Stimulated activated naive CD8-positive, alpha-beta T cell treated with anti-CD3 and anti-CD28 coated beads, Interleukin-15, amount 100 ng/mL, for 72 hours (primary cell): ENCODE measurements at regions not wholly inside any gene's neighbourhood (a gene's known extent, or its start where the extent isn't known, plus 50 kb on each side); places are given as distances from the start of the nearest gene placed in this dataset.

Source experiments
- ATAC-seq: fragments of 150-1000 bp; cut with Tn5 transposase; 2 replicates; pipeline ENCODE4 v1.10.0; 2021; ENCODE audit warnings: mild to moderate bottlenecking, moderate library complexity
- DNase-seq, 2 donors: peaks; one replicate each; pipeline ENCODE4 v3.0.0; 2021 to 2022
- H3K27ac Mint-ChIP-seq, 2 donors: one replicate each; pipeline ENCODE4 v1.8.0; 2022; ENCODE audit warnings: mild to moderate bottlenecking in 2 of 2, mixed read lengths in 2 of 2, moderate library complexity in 2 of 2
- H3K27me3 Mint-ChIP-seq: one replicate; pipeline ENCODE4 v1.8.0; 2022; ENCODE audit warnings: mixed read lengths
- H3K4me1 Mint-ChIP-seq: one replicate; pipeline ENCODE4 v1.8.0; 2022; ENCODE audit warnings: mild to moderate bottlenecking, mixed read lengths
- H3K4me3 Mint-ChIP-seq, 2 donors: one replicate each; pipeline ENCODE4 v1.8.0; 2022; ENCODE audit warnings: mild to moderate bottlenecking in 2 of 2, mixed read lengths in 2 of 2, moderate library complexity in 1 of 2
- H3K9me3 Mint-ChIP-seq, 2 donors: one replicate each; pipeline ENCODE4 v1.8.0; 2022; ENCODE audit warnings: mixed read lengths in 2 of 2

DNA sequence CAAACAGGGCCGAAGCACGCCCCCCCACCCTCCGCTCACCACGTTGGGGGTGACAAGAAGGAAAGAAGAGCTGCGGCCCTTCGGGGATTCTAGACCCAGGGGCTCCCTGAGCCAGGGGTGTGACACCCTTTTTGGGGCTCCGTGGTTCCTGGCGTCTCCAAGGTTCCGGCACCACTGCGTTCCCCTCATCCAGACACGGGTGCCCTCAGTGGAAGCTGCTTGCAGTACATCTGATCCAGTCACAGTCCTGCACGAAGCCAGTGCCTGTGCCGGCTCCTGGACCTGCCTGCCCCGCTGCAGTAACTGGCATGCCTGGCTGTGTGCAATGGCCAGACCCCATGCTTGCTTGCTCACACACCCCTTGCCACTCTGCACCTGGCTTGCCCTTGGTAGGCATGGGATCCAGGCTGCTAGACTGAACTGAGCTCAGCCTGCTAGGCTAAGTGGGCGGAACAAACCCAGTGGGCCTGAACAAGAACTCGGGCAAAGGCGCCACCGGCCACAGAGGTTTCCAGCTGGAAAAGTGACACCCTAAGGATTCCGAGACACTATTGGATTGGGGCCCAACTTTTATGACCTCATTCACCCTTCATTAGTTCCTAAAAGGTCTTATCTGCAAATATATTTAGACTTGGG is 420.4 kb upstream of the AGA start:
- Mint-ChIP-seq H3K27ac (no peak overlapping the region), H3K27me3 (no peaks in the 10 kb centered on the region), H3K4me3 (no peak overlapping the region), H3K4me1 (no peaks in the 10 kb centered on the region), H3K9me3 (peaks cover 0 to 5% of the 10 kb centered on the region in 2 donors)
- ATAC-seq (no peak), DNase-seq (no peak)

DNA sequence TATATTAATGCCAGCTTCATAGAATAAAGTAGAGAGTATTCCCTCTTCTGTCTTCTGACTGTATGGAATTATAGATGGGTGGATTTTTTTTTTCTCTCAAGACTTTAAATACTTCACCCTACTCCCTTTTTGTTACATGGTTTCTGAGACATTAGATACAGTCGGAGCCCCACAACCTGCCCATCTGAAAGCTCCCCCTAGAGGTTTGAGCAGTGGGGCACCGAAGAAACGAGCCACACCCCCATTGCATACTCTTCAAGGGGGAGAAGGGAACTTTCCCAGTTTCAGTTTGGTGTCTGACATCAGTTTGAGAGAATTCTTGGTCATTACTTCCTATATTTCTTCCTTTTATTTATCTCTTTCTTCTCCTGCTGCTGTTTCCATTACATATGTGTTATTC is 437.6 kb upstream of the AGA start:
- peaks cover 0 to 7% of the 10 kb centered on the region in 2 donors for H3K9me3 Mint-ChIP-seq
- no peak overlapping the region for H3K27ac Mint-ChIP-seq
- ATAC-seq (no peak), DNase-seq (no peak)
- no peaks in the 10 kb centered on the region for H3K27me3 Mint-ChIP-seq
- H3K4me1 Mint-ChIP-seq: no peaks in the 10 kb centered on the region
- H3K4me3 Mint-ChIP-seq: no peak overlapping the region

DNA sequence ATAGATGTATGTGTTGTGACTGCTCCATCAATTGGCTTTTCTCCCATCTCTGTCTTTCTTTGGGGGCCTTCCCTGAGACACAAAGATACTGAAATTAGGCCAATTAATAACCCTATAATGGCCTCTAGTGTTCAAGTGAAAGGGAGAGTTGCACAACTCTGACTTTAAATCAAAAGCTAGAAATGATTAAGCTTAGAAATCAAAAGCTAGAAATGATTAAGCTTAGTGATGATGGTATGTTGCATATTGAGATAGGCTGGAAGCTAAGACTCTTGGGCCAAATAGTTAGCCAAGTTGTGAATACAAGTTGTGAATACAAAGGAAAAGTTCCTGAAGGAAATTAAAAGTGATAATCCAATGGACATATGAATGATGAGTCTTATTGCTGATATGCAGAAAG is 452.9 kb upstream of the AGA start:
- no peaks in the 10 kb centered on the region for H3K4me1 Mint-ChIP-seq
- no peak overlapping the region for H3K4me3 Mint-ChIP-seq
- ATAC-seq: no peak

DNA sequence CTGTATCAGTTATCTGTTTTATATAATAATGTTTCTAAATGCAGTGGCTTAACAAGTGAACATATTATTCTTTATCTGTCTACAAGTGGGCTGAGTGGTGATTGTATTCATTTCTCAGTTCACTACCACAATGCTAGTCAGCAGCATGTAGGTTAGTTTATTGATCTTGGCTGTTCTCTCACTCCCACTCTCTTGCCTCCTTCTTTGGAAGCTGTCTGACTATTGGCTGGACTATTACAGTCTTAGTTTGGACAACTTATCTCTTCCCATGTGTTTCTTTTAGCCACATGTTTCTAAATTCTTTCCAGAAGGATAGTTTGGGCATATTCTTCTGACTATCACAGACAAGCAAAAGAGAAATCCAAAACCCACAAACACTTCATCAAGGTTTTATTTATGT is 459.5 kb upstream of the AGA start:
- Mint-ChIP-seq H3K27ac (no peak overlapping the region), H3K4me3 (no peak overlapping the region), H3K4me1 (no peaks in the 10 kb centered on the region), H3K9me3 (peaks cover 0 to 4% of the 10 kb centered on the region in 2 donors), H3K27me3 (no peaks in the 10 kb centered on the region)
- no peak for ATAC-seq
- DNase-seq: no peak

More for the DNA sequence above, 452.9 kb upstream of the AGA start:
- H3K27ac Mint-ChIP-seq: no peak overlapping the region
- H3K9me3 Mint-ChIP-seq: no peaks in the 10 kb centered on the region
- H3K27me3 Mint-ChIP-seq: no peaks in the 10 kb centered on the region
- DNase-seq: no peak

DNA sequence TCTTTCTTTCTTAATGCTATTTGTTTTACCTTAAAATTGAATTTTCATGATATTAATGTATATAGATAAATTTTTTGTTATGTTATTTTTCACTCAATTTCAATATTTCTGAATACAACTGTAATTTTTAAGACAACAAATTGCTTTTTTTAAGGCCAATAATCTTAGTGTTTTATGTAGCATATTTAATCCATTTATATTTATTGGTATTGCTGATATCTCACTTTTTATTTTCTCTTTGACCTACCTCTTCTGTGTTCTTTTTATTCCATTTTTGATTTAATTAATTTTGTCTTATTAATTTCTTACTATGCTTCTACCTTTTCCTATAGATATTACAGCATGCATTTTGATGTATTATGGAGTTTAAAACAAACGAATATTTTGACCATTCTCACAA is 460.1 kb upstream of the AGA start:
- Mint-ChIP-seq H3K27ac (no peak overlapping the region), H3K27me3 (no peaks in the 10 kb centered on the region), H3K4me3 (no peak overlapping the region), H3K4me1 (no peaks in the 10 kb centered on the region), H3K9me3 (peaks cover 0 to 4% of the 10 kb centered on the region in 2 donors)
- ATAC-seq: no peak
- no peak for DNase-seq

DNA sequence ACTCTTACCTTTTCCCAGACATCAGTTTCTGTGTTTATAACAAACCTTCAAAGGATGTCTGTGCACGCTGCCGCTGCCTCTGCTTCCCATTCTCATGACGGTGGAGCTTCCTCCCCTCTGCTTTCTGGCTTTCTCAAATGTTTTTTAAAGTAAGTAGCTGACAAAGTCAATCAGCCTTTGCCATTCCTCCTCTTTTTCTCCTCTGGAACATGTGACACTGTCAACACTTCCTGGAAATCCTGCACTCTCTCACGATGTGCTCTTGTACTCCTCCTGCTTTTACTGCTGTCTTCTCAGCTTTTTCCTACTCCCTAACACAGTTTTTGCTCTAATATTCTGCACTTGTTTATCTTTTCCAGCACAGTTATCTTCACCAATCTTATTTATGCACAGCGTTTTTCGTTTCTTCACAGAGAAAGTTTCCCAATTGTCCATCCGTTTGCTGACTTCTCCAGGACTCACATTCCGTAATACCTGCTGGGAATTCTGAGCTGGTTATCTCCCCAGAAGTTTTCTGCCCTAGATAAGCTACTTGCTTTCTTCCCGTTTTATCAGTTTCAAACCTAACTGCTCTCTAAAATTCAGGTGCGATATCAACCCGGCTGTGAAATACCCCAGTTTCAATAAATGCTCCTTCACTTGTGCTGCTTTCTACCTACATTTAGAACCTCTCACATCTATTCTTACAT is 465.6 kb upstream of the AGA start:
- Mint-ChIP-seq H3K4me1 (no peaks in the 10 kb centered on the region), H3K27ac (no peak overlapping the region), H3K27me3 (no peaks in the 10 kb centered on the region), H3K4me3 (no peak overlapping the region), H3K9me3 (no peaks in the 10 kb centered on the region)
- no peak for ATAC-seq
- DNase-seq: no peak

DNA sequence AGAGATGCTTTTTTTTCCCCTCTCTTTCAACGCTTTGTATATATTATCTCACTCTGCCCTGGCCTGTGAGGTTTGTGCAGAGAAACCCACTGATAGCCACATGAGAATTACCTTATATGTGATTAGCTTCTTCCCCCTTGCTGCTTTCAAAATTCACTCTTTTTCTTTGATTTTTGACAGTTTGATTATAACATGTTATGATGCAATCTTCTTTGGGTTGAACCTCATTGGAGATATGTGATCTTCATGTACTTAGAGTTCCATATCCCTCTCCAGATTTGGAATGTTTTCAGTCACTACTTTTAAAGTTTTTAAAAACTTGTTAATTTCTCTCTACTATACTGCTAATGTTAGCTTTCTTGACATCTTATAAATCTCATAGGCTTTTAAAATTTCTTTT is 479.5 kb upstream of the AGA start:
- peaks cover 5 to 21% of the 10 kb centered on the region in 2 donors for H3K9me3 Mint-ChIP-seq
- H3K4me1 Mint-ChIP-seq: no peaks in the 10 kb centered on the region
- DNase-seq (no peak), ATAC-seq (no peak)
- no peaks in the 10 kb centered on the region for H3K27me3 Mint-ChIP-seq
- no peak overlapping the region for H3K27ac Mint-ChIP-seq
- no peak overlapping the region for H3K4me3 Mint-ChIP-seq

DNA sequence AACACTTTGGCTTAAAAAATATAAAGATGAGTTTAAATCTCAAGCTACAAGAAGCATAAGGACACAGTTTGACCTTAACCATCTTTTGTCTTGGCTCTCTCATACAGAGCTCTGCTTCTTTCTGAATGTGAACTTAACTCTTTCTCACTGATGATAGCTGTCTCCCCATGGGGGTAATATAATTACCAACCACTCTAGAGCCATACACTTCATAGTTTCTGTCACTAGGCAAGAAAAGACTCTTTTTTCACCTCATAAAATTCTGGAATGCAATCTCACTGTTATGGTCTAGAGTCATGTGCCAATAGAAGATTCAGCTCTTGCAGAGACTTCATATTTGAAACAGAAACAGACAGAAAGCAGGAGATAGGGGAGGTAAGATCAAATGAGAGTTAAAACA is 481.7 kb upstream of the AGA start:
- Mint-ChIP-seq H3K27me3 (no peaks in the 10 kb centered on the region), H3K4me3 (no peak overlapping the region), H3K9me3 (peaks cover 5 to 9% of the 10 kb centered on the region in 2 donors), H3K27ac (no peak overlapping the region), H3K4me1 (no peaks in the 10 kb centered on the region)
- DNase-seq (no peak), ATAC-seq (no peak)

DNA sequence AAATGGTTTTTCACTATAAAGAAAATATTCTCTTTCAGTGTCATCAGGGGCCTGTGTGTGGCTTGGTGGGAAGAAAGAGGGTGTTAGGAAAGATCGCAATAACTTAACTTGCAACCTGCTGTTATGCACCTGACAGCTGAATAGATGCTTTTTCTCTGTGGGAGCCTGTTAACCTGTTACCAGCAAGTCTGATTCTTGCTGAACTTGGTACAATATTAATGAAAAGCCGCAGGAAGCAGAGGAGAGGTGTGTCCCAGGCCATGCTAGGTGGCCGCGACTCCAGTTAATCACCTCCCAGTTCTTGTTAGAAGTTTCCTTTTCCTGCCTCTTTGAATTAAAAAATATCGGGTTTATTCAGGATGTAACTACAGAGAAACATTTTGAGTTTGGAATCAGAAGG is 494.8 kb upstream of the AGA start:
- Mint-ChIP-seq H3K27ac (no peak overlapping the region), H3K4me3 (no peak overlapping the region), H3K4me1 (no peaks in the 10 kb centered on the region), H3K9me3 (no peaks in the 10 kb centered on the region), H3K27me3 (no peaks in the 10 kb centered on the region)
- no peak for ATAC-seq
- DNase-seq: no peak

DNA sequence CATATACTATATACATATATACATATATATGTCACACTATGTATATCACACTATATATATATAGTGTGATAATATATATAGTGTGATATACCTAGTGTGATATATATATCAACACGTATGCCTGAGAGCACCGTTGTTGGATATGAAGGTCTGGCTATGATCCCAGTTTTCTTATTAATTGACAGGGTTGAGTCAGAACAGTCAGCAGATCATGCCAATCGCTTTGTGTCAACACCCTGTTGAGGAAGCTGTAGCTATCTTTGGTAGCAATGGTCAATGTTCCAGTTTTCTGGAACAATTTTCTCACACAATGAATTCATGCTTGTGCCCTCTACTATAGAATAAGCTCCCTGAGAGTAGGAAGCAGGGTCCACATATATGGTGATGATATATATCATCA is 496.0 kb upstream of the AGA start:
- Mint-ChIP-seq H3K27me3 (no peaks in the 10 kb centered on the region), H3K4me1 (no peaks in the 10 kb centered on the region), H3K27ac (no peak overlapping the region)

DNA sequence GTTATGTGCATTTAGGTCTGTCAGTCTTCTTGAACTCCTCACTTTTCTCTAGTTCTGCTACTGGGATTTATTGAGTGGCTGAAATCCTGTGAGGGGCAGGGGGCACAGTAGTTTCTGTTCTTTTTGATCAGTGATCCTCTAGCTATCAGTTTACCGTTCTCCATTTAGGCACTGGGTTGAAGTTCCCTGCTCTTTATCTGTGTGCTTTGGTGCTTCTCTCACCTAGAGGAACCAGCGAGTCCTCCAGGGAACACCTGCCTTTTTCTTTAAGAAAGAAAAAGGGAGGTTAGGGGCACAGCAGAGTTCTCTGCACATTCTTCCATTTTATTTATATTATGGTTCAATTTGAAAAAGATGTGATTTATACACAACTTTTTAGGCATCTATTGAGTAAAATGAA is 503.0 kb upstream of the AGA start:
- H3K27me3 Mint-ChIP-seq: no peaks in the 10 kb centered on the region
- no peaks in the 10 kb centered on the region for H3K4me1 Mint-ChIP-seq
- H3K27ac Mint-ChIP-seq: no peak overlapping the region
- H3K4me3 Mint-ChIP-seq: no peak overlapping the region
- H3K9me3 Mint-ChIP-seq: no peaks in the 10 kb centered on the region
- ATAC-seq (no peak), DNase-seq (no peak)

More for the DNA sequence above, 496.0 kb upstream of the AGA start:
- Mint-ChIP-seq H3K4me3 (no peak overlapping the region), H3K9me3 (no peaks in the 10 kb centered on the region)
- no peak for DNase-seq
- no peak for ATAC-seq

DNA sequence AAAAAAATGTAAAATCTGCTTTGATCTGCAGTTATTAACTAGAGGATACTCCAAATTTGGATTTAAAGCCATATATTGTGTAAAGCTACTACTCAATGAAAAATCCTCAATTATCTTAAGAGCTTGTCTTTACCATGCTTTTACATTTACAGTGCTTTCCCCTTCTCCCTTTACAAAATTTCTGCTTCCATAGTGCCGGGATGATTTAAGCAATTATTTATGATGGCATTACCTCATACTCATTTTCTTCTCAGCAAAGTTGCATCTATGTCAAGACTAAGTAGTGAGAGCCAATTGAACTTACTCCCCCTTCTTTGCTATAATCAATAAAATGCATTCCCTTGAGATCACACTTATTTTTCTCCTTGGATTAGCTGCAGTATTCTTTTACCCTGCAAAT is 505.4 kb upstream of the AGA start:
- H3K4me1 Mint-ChIP-seq: no peaks in the 10 kb centered on the region
- H3K9me3 Mint-ChIP-seq: no peaks in the 10 kb centered on the region
- H3K4me3 Mint-ChIP-seq: no peak overlapping the region
- ATAC-seq (no peak), DNase-seq (no peak)
- no peaks in the 10 kb centered on the region for H3K27me3 Mint-ChIP-seq
- H3K27ac Mint-ChIP-seq: no peak overlapping the region

DNA sequence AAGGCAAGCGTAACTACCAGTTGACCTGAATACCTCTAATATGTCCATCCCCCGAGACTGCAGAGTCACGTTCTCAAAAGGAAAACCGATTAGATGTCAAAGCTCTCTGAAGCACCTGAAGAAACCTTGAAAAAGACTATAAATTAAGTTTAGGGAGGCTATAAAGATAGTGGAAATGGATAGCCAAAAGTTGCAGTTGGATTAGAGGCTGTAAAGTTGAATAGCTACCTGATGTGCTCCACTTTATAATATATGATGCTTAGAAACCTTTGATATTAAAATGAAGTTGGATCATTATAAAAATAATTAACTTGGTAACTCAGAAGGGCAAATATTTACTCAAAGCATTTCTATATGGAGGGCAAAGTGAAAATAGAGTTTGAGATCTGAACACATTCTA is 506.6 kb upstream of the AGA start:
- Mint-ChIP-seq H3K9me3 (no peaks in the 10 kb centered on the region), H3K4me3 (no peak overlapping the region), H3K4me1 (no peaks in the 10 kb centered on the region)

DNA sequence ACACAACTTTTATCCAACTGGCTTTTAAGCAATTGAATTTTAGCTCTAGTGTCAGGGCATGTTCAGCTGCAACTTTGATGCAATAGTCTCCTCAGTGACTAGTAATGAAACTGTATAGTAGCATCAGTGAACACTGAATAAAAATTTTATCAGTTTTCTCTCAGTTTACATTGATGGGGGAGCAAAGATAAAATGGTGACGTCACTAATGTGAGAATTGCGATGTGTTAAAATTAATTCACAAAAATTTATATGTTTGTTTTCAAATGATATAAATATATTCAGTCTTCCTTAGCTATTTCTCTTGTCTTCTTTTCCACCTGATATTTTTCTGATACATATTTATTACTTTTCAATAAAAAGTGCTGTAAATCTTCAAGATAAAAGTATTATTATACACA is 508.8 kb upstream of the AGA start:
- Mint-ChIP-seq H3K4me3 (no peak overlapping the region), H3K27ac (no peak overlapping the region), H3K27me3 (no peaks in the 10 kb centered on the region), H3K9me3 (no peaks in the 10 kb centered on the region), H3K4me1 (no peaks in the 10 kb centered on the region)
- DNase-seq (no peak), ATAC-seq (no peak)

More for the DNA sequence above, 506.6 kb upstream of the AGA start:
- DNase-seq (no peak), ATAC-seq (no peak)
- H3K27ac Mint-ChIP-seq: no peak overlapping the region
- H3K27me3 Mint-ChIP-seq: no peaks in the 10 kb centered on the region

DNA sequence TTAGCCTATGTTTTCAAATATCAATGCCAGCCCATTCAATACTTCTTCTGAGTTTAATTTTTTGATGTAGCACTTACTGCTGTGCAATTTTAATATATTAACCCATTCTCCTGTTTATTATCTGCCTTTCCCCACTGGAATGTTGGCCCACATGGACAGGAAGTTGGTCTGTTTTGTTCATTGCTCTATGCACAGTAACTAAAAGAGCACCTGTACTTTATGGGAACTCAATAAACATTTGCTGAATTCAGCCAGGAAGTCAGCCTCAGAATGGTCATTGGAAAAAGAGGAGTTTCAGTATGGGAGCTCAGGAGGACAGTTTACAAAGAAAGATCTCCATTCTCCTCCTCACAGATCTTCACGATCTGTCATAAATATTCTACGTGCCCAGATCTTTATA is 510.5 kb upstream of the AGA start:
- ATAC-seq: no peak
- Mint-ChIP-seq H3K4me1 (no peaks in the 10 kb centered on the region), H3K4me3 (no peak overlapping the region), H3K9me3 (no peaks in the 10 kb centered on the region), H3K27ac (no peak overlapping the region), H3K27me3 (no peaks in the 10 kb centered on the region)
- DNase-seq: no peak

DNA sequence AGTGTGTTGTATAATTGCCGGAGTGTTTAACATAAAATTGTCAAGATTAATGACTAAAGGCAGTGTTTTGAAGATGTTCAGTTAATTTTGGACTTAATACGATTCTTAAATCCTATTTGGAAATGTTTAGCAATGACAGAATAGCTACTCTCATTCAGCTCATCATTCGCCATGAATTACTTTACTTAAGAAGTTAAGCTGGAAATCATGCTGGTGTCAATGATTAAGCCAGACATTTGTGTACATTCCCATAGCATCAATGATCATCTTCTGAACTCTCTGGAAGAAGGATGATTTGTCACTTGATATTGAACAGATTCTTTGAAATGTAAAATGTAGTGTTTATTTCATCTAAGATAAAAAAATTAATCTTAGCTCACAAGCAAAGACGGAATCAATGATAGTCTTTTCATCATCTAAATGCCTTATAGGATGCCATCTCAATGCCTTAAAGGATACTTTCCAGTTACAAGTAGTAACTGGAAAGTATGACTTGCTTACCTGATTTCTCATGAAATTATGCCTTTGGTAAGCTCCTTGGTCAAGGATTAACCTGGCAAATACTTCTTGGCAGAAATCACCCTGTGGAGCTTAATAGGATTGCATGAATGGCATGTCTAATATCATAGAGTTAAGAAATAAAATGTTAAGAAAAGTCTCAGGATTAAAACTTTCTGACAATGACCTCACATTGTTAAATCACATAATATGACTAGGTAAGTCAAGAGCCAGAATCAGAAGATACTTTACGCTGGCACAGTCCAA is 515.5 kb upstream of the AGA start:
- ATAC-seq (no peak), DNase-seq (no peak)
- H3K27me3 Mint-ChIP-seq: no peaks in the 10 kb centered on the region
- H3K9me3 Mint-ChIP-seq: no peaks in the 10 kb centered on the region
- H3K27ac Mint-ChIP-seq: no peak overlapping the region
- H3K4me3 Mint-ChIP-seq: no peak overlapping the region
- no peaks in the 10 kb centered on the region for H3K4me1 Mint-ChIP-seq
